Head of caudate nucleus (tissue), 42 donors: ENCODE measurements at regions not wholly inside any gene's neighbourhood (a gene's known extent, or its start where the extent isn't known, plus 50 kb on each side); places are given as distances from the start of the nearest gene placed in this dataset.

ENCODE experiments used
- DNase-seq, 42 donors: peaks; one replicate each; pipeline versions ENCODE4 v3.0.0 to v3.0.0-alpha.2; 2020 to 2021; ENCODE audit warnings: mixed read lengths in 7 of 42
- intact Hi-C: fragments of 100-400 bp; cut with DNase I; formaldehyde crosslinking; loops from one replicate; pipeline ENCODE4 v1.15.0; 2022

- intact Hi-C loops: no loop called here
- DNase-seq: no peak
Measured at GRCh38 chr12:67920413-67920812, 68.8 kb upstream of the IFNG-AS1 start.

GRCh38 chr12:67921286-67921685, 68.0 kb upstream of the IFNG-AS1 start:
- intact Hi-C loops: no loop called here

GRCh38 chr12:67922245-67922644, 67.0 kb upstream of the IFNG-AS1 start:
- intact Hi-C loops: no loop called here
- no peak for DNase-seq

More at GRCh38 chr12:67921286-67921685, 68.0 kb upstream of the IFNG-AS1 start:
- no peak for DNase-seq

- no peak for DNase-seq
- intact Hi-C loops: no loop called here
Measured at GRCh38 chr12:67925077-67925476, 64.2 kb upstream of the IFNG-AS1 start.

- intact Hi-C loops: no loop called here
- DNase-seq: no peak
Measured at GRCh38 chr12:67925552-67925951, 63.7 kb upstream of the IFNG-AS1 start.

- DNase-seq: no peak
- intact Hi-C loops: no loop called here
Measured at GRCh38 chr12:67926063-67926462, 63.2 kb upstream of the IFNG-AS1 start.

GRCh38 chr12:67927324-67927723, 61.9 kb upstream of the IFNG-AS1 start:
- intact Hi-C loops: no loop called here
- no peak for DNase-seq

- intact Hi-C loops: no loop called here
- DNase-seq: no peak
Measured at GRCh38 chr12:67927815-67928214, 61.4 kb upstream of the IFNG-AS1 start.

GRCh38 chr12:67928621-67929383, 60.4 kb upstream of the IFNG-AS1 start:
- DNase-seq: no peak
- intact Hi-C loops: no loop called here

- no peak for DNase-seq
- intact Hi-C loops: no loop called here
Measured at GRCh38 chr12:67929384-67929772, 59.9 kb upstream of the IFNG-AS1 start.

- intact Hi-C loops: no loop called here
Measured at GRCh38 chr12:67937822-67938221, 51.4 kb upstream of the IFNG-AS1 start.

More at GRCh38 chr12:67937822-67938221, 51.4 kb upstream of the IFNG-AS1 start:
- DNase-seq: no peak
